ENCODE measurements at regions not wholly inside any gene's neighbourhood (a gene's known extent, or its start where the extent isn't known, plus 50 kb on each side); places are given as distances from the start of the nearest gene placed in this dataset.

DNA sequence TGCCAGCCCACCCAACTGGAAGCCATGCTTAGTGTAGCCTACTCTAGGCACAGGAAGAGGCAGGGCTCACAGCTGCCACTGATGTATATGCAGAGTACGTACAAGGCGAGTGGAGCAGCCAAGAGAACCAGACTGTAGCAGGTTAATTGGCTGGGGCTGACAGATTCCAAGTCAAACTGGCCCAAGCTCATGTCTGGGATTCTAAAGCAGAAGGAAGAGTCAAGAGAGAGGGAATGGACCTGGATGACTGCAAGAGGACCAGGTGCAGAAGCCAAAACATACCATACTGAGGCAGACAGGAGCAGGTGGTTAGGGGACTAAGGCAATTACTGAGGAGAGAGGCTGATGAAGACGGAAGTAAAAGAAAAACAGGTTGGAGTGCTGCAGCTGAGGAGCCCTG is 51.3 kb upstream of the LRRN2 start:
- no peak for DNase-seq

DNA sequence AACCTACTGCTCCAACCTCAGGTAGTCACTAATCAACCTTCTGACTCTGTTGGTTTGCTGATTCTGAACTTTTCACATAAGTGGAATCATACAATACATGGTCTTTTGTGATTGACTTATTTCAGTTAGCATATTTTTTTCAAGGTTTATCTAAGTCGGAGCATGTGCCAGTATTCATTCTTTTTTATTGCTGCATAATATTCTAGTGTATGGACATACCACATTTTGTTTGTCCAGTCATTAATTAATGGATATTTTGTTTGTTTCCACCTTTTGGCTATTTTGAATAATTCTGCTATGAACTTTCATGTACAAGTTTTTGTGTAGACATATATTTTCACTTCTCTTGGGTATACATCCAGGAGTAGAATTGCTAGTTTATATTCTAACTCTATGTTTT is 53.0 kb upstream of the LRRN2 start:
- DNase-seq = no peak

DNA sequence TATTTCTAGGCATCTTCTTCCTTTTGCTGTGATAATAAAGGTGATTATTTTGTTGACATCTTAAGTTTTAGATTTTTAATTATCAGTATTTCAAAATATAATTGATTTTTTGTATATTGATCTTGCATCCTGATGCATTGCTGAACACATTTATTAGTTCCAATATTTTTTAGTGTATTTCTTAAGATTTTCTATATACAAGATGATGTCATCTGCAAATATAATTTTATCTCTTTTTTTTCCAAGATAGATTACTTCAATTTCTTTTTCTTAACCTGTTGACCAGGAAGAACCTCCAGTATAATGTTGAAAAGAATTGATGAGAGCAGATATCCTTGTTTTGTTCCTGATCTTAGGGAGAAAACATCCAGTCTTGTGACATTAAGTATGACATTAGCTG is 54.8 kb upstream of the LRRN2 start:
- no peak for DNase-seq

DNA sequence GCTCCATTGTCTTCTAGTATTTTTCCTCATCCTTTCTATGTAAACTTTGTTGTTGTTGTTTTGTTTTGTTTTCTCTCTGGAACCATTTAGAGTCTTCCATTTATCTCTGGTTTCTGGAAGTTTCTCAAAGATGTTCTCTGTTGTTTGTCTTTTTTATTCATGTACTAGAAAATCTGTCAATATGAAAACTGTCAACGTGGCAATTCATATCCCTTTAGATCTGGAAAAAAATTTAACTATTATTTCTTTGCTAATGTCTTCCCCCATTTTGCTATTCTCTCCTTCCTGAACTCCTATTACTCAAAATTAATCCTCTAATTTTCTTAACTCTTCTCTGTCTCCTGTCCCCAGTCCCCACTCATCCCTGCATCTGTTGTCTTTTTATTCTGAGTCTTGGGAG is 55.9 kb upstream of the LRRN2 start:
- no peak for DNase-seq

DNA sequence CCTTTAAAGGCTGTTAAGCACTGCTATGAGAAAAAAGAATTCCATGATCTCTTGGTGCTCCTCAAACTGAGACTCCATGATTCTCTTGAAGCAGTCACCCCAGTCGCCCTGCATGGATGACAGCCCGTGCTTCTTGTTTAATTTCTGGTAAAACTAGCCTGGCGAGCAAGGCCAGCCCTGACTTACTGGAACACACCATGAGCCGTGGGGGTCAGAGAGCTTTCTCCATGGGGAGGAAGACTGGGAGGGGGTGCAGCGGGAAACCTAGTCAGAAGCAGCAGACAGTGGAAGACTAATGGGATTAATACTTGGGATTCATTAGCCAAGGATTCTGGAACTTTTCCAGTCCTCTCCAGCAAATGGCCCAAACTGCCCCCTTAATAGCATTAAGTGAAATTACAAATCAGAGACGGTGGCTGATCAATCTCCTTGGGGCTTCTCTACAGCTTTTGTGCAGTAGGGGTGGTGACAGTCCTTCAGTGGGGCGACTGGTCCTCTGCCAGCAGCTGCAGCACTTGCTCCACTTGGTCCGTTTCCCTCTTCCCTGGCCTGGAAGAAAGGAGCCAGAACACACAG is 57.2 kb upstream of the LRRN2 start:
- no peak for DNase-seq

DNA sequence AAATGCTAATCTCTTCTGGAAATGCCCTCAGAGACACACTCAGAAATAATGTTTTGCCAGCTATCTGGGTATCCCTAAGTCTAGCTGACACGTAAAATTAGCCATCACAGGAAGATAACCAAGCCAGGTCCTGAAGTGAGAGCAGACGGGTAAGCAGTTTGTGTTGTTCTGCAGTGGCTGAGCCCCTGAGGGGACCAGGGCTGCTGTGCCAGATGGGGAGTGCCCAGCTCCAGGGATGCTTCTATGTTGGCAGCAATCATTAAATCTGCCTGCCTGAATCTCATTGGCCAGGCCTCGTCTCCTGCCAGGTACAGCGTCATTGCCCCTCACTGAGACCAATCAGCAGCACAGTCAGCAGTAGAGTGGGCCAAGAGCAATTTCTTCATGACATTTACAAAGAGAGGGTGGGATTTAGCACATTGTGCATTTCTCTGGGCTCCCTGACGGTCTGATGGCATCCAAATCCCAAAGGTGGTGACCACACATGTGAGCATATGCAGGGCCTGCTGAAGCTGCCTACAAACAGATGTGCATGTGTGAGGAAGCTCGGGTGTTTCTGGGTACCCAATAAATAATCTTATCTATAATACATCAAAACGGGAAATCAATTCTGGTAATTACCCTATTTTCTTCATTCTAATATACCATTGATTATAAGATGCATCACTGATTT is 58.7 kb upstream of the LRRN2 start:
- DNase-seq = no peak

DNA sequence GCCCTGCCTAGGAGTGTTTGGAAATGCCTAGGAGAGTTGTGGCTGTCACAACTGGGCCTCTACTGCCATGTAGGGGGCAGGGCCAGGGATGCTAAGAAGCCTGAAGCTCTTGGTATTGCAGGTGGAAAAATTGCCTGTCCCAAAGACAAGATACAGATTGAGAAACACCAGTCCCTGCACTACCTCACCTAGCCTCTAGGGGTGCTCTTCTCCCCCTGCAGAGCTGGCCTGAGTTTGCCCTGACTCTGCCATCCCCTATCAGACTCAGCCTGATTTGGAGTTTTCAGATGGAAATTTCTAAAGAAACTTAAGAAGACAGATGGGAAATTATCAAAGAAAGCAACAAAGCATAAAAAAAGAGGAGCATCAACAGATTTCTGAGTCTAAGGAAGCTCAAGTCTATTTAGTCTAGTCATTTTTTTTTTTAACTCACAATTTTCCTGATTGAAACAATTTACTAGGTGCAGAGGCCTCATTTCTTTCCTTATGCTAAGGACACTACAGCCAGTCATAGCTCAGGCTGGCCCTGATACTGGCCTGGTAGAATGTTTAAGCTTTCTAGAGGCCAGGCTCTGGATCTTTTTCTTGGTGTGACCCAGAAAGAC is 61.4 kb upstream of the LRRN2 start:
- peak; percentile 46 for DNase-seq

DNA sequence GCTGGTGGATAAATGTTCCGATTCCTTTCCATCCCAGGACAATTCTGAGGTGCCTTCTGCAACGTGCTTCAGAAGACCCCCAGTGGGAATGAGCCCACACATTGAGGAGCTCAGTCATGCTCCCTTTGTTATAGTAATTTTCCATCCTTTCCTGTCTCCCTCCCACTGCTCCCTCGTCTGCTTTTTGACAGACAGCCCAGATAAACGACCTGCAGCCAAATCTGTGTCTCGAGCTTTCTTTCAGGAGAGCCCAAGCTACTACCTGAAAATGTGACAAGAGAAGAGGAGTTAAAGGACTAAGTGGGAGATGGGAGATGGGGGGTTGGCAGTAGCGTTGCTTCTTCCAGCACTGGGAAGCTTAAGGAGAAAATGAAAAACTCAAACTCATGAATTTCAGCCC is 65.9 kb upstream of the LRRN2 start:
- DNase-seq = no peak

DNA sequence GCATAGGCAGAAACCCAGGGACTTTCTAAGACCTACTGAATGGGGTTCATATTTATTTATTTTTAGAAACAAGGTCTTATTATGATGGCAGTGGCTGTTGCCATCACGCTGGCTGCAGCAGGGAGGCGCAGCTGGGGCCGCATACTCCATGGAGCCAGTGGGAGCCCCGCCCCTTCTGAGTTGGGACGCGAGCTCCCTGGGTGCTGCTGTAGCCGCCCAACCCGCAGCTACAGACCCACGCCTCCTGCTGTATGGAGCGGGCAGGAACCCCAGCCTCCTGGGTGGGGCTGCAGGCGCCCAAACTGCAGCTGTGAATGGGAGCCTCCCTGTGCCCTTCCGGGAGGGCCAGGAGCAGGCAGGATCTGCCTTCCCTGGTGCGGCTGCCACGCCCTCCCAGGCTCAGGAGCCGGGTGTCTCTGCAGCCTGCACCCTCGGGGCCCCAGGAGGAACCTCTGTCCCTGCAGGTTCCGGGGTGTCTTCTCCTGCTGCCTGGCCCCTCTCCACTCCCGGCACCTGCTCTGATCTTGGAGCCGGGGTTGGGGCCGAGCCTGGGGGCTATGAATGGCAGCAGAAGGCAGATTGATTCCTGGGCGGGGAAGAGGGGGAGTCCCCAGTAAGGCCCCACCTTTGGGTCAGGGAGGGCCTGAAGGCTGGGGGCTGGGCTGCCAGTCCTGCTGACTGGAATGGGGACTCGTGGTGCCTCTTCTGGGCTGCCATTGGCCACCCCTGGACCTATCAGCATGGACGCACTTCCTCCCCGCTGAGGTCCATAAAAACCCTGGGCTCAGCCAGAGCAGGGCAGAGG is 66.5 kb upstream of the LRRN2 start:
- no peak for DNase-seq

DNA sequence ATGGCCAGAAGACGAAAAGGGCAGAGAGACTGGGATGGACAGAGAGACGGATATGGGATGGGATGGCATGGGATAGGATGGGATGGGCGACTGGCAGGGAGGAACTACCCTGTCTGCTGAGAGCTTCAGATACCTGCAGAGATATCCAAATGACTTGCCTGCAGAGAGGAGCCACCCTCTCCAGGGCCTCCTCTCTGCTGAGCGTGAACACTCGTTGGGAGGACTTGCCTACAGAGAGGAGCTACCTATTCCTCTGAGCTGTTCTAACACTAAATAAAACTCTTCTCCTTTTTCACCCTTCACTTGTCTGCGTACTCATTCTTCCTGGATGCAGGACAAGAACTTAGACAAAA is 67.1 kb upstream of the LRRN2 start:
- no peak for DNase-seq

DNA sequence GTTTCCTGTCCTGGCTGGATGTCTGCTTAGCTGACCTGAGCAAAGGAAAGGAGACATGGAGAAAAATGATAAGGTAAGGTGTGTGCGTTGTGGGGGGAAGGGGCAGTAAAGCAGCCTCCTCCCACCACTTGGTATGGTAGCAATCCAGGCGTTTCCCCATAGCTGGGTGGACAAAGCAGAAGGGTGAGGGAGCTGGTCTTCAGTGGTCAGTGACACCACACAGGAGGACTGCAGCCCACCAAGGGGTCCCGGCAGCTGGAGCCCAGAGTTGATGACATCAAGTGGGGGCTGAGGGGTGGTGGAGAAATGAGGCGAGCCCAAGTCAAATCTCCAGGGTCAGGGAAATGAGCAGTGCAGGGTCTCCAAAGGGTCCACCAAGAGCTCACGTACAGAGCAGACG is 69.3 kb upstream of the LRRN2 start:
- DNase-seq = no peak

DNA sequence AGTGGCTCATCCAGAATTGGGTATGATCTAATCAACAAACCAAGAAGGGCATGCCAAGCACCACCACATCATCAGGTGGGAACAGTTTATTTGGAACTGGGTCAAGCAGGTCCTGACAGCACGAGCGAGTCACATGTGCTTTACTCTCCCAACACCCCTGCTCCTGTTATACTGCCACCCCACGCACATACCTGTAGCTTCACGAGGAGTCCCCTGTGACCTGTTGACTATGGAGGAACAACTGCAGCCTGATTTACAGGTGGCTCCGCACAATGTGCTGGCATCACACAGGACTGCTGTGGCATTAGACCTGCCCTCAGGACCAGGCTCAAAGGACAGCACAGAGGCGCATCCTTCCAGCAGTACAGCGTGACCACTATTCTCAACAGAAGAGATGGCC is 70.8 kb upstream of the LRRN2 start:
- DNase-seq = no peak

DNA sequence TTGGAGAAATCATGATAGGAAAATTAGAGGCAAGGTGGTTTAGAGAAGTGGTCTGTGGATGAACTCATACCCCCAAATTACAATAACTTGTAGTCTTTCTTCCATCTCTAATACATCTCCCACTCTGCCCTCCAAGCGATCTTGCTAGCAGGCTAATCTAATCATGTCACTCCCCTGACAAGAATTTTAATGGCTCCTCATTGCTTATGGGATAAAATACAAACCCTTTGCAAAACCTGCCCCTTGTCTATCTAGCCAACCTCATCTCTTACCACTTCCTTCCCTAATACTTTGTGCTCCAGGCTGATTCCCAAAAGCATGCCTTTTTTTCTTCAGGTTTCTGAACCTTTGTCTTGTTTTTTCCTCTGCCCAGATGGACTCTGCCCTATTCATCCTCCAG is 71.3 kb upstream of the LRRN2 start:
- DNase-seq = no peak

DNA sequence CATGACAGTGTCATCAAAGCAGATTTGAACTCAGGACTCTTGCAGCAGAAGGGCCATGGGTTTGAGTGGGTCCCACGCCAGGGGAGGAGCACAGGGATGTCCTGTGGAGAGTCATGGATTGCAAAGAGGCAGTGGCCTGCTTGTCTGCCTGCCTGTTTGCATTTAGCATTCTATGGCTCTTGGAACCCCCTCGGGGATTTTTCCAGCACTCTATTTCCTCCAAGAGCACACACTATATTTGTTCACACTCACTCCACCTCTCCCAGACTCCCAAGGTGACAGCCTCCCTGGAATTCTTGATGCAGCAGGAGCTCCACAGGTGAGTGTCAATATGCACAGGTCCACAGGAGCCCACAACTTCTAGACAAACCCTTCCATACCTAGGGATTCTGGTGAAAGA is 73.1 kb upstream of the LRRN2 start:
- no peak for DNase-seq

DNA sequence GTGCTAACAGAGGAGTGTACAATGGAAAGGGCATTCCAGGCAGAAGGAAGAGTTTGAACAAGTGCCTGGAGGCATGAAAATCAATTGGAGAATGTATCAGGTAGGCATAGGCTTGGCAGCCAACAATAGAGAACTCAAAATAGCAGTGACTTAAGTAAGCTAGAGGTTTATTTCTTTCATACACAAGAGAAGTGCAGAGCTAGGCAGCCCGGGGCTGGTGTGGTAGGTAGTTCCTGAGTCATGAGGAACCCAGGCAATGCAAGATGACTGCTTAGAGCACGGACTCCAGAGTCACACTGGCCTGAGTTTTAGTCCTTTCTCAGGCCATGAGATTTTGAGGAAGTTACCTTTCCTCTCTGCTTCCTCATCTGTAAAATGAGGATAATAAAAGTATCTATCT is 74.8 kb upstream of the LRRN2 start:
- DNase-seq = no peak

DNA sequence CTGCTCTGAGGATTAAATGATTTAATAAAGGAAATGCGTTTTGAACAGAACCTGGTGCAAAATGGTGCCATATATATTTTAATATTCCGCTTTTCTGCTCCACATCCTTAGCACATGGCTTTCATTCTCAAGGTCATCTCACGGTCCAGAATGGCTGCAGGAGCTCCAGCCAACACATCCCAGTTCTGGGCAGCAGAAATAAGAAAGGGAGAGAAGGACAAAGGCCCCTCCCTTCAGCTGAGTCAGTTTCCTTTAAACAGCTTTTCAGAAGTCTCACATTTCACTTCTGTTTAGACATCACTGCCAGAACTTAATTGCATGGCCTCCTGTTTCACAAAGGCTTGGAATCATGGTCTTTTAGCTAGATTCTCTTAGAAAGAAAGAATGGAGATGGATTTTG is 75.2 kb upstream of the LRRN2 start:
- no peak for DNase-seq

DNA sequence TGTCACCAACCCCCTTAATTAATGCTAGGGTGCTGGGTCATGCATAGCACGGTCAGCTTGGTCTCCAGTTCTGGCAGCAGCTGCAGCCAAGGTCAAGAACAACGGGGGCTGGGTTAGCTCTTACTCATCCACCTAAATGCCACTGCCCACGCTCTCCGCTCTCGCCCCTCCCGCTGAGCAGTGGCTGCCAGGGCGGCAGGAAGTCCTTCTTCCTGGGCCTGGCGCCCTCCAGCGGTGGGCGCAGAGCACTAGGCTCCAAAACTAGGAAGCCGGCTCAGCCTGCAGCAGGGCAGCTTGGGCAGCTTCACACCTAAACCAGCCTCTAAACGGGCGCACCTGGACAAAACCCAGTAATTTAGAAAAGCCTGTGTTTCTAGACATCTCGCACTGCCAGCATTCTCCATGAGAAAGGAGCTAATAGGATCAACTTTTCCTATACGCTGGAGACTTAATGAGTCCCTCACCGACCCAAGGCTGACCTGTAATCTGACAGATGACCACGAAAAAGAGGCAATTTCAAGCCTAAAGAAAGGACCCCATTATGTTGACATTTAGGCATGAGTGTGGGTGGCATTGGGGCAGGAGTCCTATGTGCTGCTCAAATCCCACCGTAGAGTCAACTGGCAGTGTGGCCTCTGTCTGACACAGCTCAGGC is 78.4 kb upstream of the LRRN2 start:
- peak; percentile 82 for DNase-seq

DNA sequence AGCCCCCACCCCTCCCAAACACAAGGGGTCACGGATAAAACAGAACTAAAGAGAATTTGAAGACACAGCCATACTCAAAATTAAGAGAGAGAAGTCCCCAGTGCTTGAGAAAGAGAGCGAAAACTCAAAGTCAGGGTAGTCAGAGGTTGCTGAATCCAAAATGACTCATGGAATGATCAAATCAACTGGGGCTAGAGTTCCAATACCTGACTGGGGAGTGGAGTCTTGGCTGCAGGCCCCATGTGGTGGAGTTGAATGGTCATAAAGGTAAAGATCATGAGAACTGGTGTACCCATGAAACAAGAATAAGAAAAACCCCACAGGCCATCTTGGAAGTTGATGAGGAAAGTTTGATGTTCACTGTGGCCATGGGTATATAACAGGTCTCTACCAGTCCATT is 84.5 kb upstream of the LRRN2 start:
- DNase-seq = no peak

DNA sequence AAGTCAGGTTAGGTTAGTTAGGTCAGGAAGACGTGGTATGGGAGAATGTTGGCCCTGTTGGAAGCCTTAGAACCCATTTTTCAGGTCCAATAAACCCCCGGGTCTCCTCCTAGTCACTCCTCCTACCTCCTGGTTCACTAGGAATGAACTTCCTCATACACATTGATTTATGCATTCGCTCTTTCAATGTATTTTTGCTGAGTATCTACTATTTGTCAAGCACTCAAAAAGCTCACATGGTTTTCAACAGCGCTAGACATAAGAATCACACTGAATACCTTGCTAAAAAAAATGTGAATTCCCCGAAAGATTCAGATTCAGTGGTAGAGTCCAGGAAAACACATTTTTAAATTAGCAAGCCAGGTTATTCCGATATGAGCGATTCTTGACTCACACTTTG is 85.8 kb upstream of the LRRN2 start:
- no peak for DNase-seq

DNA sequence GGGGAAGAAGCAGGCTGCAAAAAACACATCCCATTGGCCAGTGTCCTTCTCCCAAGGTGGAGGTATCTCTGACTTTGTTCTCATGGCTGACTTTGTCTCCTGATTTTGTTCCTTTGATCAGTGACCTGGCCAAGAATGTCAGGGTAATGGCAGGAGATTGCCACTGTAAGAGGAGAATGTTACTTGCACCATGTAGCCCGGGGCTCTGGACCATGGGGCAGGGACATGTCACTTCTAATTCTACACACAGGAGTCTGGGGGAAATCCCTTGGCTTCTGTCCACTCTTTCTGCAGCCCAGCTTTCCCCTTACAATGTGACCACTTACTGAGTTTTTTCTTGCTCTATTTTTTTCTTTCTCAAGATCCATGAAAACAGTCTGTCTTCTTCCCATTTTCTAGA is 87.7 kb upstream of the LRRN2 start:
- DNase-seq = no peak

DNA sequence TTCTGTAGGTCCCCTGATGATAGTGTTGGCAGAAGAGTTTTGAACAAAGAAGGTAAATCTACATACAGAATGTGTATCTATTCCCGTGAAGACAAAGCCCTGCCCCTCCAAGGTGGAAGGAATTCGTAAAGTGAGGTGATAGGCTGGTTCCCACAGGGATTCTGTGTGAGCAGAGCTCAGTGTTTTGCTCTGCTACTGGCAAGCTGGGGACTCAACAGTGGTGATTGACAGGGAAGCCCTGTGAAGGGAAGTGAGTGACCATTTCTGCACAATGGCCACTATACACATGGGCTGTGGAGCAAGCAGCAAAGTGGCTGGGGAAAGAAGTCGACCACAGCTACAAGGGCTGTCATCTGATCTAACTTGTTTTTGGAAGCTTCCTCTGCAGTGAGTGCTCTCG is 90.0 kb upstream of the LRRN2 start:
- DNase-seq = no peak

DNA sequence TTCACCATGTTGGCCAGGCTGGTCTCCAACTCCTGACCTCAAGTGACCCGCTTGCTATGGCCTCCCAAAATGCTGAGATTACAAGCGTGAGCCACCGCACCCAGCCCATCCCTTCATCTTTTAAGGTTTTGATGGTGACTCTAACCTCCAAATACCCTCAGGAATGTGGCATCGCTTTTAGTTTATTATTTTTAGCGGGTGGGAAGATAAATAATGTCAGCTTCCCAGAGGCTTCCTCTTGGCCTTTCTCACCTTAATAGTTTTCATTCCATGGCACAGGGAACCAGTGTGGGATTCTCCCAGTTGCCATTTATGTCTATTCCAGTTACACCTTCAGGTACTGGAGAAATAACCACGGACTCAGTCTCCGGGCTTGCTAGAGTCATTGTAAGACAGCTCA is 92.1 kb upstream of the LRRN2 start:
- DNase-seq = no peak

DNA sequence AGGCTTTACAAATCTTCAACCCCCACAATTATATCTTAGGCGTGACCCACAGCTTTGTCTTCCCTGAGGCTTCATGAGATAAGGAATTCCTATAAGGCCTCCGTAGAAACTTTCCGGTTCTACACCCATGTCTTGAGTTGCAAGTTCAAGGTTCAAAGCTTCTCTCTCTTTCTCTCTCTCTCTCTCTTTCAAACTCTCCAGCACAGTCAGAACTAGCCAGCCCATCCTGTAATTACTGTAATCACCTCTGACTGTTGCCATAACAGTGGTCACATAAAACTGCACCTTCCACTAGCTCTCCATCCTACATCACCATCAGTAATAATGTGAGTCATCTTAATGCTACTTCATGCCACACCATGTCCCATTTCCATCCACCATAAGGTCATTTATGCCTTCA is 90.0 kb upstream of the NFASC start:
- peak; percentile 11 for DNase-seq
